H1 (cell line): ENCODE measurements at regions not wholly inside any gene's neighbourhood (a gene's known extent, or its start where the extent isn't known, plus 50 kb on each side); places are given as distances from the start of the nearest gene placed in this dataset.

Experiments
- CTCF ChIA-PET: fragments of 300-600 bp; sonication (Branson Sonifier 250); formaldehyde crosslinking; loops from one replicate; lab custom pipeline; 2021; ENCODE audit not compliant: partially characterized antibody; lab: Charles Lee
- POLR2A ChIA-PET: fragments of 300-600 bp; sonication (Branson Sonifier 250); formaldehyde crosslinking; loops from one replicate; lab custom pipeline; 2021; ENCODE audit warnings: inconsistent platforms; ENCODE audit not compliant: partially characterized antibody; lab: Charles Lee
- DNase-seq, 2 experiments: peaks; one replicate each; pipeline versions ENCODE4 v3.0.0 to v3.0.0-alpha.2; 2010 to 2022; ENCODE audit warnings: low spot score in 2 of 2, low read depth in 1 of 2, mixed read lengths in 1 of 2
- FAIRE-seq: peaks from 2 replicates; lab custom pipeline; 2011; peaks lifted over from hg19 to GRCh38; lab: Jason Lieb, UNC
- H2AFZ ChIP-seq: 2 replicates; pipeline ENCODE4 v1.8.1; 2012; ENCODE audit warnings: low read length, inconsistent platforms
- H2AK5ac ChIP-seq: 2 replicates; pipeline ENCODE4 v1.6.1; 2013; ENCODE audit warnings: low read depth, low read length
- H2BK120ac ChIP-seq: replicated peaks from 2 replicates; pipeline ENCODE3; 2013; ENCODE audit warnings: low read depth, low read length, inconsistent platforms
- H2BK12ac ChIP-seq: 2 replicates; pipeline ENCODE4 v1.6.1; 2013; ENCODE audit warnings: low read depth, low read length
- H2BK15ac ChIP-seq: 2 replicates; pipeline ENCODE4 v1.6.1; 2013; ENCODE audit warnings: low read length
- H2BK20ac ChIP-seq: 2 replicates; pipeline ENCODE4 v1.6.1; 2013; ENCODE audit warnings: low read length
- H2BK5ac ChIP-seq: 2 replicates; pipeline ENCODE4 v1.6.1; 2013; ENCODE audit warnings: low read depth, low read length
- H3K14ac ChIP-seq: 2 replicates; pipeline ENCODE4 v1.6.1; 2013; ENCODE audit warnings: inconsistent platforms; ENCODE audit not compliant: insufficient read length
- H3K18ac ChIP-seq: 2 replicates; pipeline ENCODE4 v1.6.1; 2013; ENCODE audit warnings: low read length; ENCODE audit errors: extremely low read depth
- H3K23ac ChIP-seq: 2 replicates; pipeline ENCODE4 v1.6.1; 2013; ENCODE audit warnings: inconsistent platforms; ENCODE audit not compliant: insufficient read length
- H3K23me2 ChIP-seq: 2 replicates; pipeline ENCODE4 v1.6.1; 2013; ENCODE audit warnings: low read depth, low read length
- H3K27ac ChIP-seq: 2 replicates; pipeline ENCODE4 v1.6.1; 2011; ENCODE audit warnings: low read depth, low read length, inconsistent platforms
- H3K27me3 ChIP-seq, 4 experiments: replicated peaks in 1 of 4; 1 replicate in 1 of 4; 2 replicates in 3 of 4; pipeline versions ENCODE4 v1.6.1 to v1.8.1; 2011 to 2013; ENCODE audit warnings: low read length in 3 of 4, mild to moderate bottlenecking in 3 of 4, inconsistent platforms in 2 of 4, mixed read lengths in 2 of 4, moderate library complexity in 1 of 4; ENCODE audit not compliant: control insufficient read depth in 3 of 4, insufficient read depth in 3 of 4; ENCODE audit errors: extremely low read depth in 1 of 4
- H3K36me3 ChIP-seq, 4 experiments: 2 replicates each; pipeline versions ENCODE4 v1.6.1 to v1.8.1; 2011 to 2013; ENCODE audit warnings: mild to moderate bottlenecking in 4 of 4, low read length in 3 of 4, moderate library complexity in 2 of 4, control low read depth in 1 of 4, inconsistent platforms in 1 of 4; ENCODE audit not compliant: insufficient read depth in 4 of 4, control insufficient read depth in 2 of 4
- H3K4ac ChIP-seq: replicated peaks from 2 replicates; pipeline ENCODE3; 2013; ENCODE audit warnings: low read length, low read depth, mixed read lengths, inconsistent platforms; ENCODE audit not compliant: insufficient read length
- H3K4me1 ChIP-seq, 4 experiments: replicated peaks in 1 of 4; 1 replicate in 1 of 4; 2 replicates in 3 of 4; pipeline versions ENCODE4 v1.6.1 to v1.8.1; 2011 to 2013; ENCODE audit warnings: low read length in 3 of 4, inconsistent platforms in 2 of 4, mixed read lengths in 1 of 4; ENCODE audit not compliant: insufficient read depth in 4 of 4, control insufficient read depth in 3 of 4
- H3K4me2 ChIP-seq, 2 experiments: 2 replicates each; pipeline versions ENCODE4 v1.6.1 to v1.8.1; 2011 to 2013; ENCODE audit warnings: low read depth in 2 of 2, low read length in 2 of 2, control low read depth in 1 of 2, inconsistent platforms in 1 of 2, mild to moderate bottlenecking in 1 of 2; ENCODE audit not compliant: insufficient read depth in 1 of 2
- H3K4me3 ChIP-seq, 4 experiments: fragments of 200-600, 300-600 bp in 1 of 4; sonication (generic), shearing (Covaris generic), sonication (Bioruptor Twin) in 1 of 4; 2 replicates each; pipeline versions ENCODE4 v1.5.1 to v1.8.1; 2011 to 2016; ENCODE audit warnings: low read length in 4 of 4, low read depth in 3 of 4, control low read depth in 2 of 4, inconsistent platforms in 2 of 4, mild to moderate bottlenecking in 2 of 4, mixed read lengths in 1 of 4, moderate library complexity in 1 of 4; ENCODE audit not compliant: insufficient read depth in 2 of 4; ENCODE audit errors: extremely low read depth in 1 of 4
- H3K56ac ChIP-seq: replicated peaks from 2 replicates; pipeline ENCODE3; 2013; ENCODE audit warnings: low read depth, mild to moderate bottlenecking, mixed read lengths, low read length, inconsistent platforms; ENCODE audit not compliant: insufficient read length
- H3K79me1 ChIP-seq: 2 replicates; pipeline ENCODE4 v1.6.1; 2013; ENCODE audit warnings: low read depth, low read length, control low read depth
- H3K79me2 ChIP-seq, 2 experiments: 2 replicates each; pipeline versions ENCODE4 v1.6.1 to v1.8.1; 2012 to 2013; ENCODE audit warnings: low read length in 2 of 2, mild to moderate bottlenecking in 2 of 2, inconsistent platforms in 1 of 2; ENCODE audit not compliant: insufficient read depth in 2 of 2, control insufficient read depth in 1 of 2
- H3K9ac ChIP-seq, 4 experiments: replicated peaks in 1 of 4; 1 replicate in 1 of 4; 2 replicates in 3 of 4; pipeline versions ENCODE4 v1.6.1 to v1.8.1; 2011 to 2013; ENCODE audit warnings: low read depth in 3 of 4, low read length in 3 of 4, control low read depth in 2 of 4, mild to moderate bottlenecking in 2 of 4, moderate library complexity in 2 of 4, inconsistent platforms in 1 of 4; ENCODE audit errors: extremely low read depth in 1 of 4
- H3K9me3 ChIP-seq, 2 experiments: 2 replicates each; pipeline versions ENCODE4 v1.6.1 to v1.8.1; 2012 to 2013; ENCODE audit warnings: mild to moderate bottlenecking in 2 of 2, moderate library complexity in 2 of 2, control low read depth in 1 of 2, inconsistent platforms in 1 of 2, low read depth in 1 of 2, low read length in 1 of 2, mixed read lengths in 1 of 2; ENCODE audit not compliant: insufficient read depth in 2 of 2
- H4K20me1 ChIP-seq, 2 experiments: replicated peaks in 1 of 2; 2 replicates each; pipeline versions ENCODE3 to v1.8.1; 2011 to 2013; ENCODE audit warnings: inconsistent platforms in 2 of 2, low read length in 2 of 2, mild to moderate bottlenecking in 1 of 2; ENCODE audit not compliant: insufficient read depth in 2 of 2, control insufficient read depth in 1 of 2
- H4K5ac ChIP-seq: 2 replicates; pipeline ENCODE4 v1.6.1; 2013; ENCODE audit warnings: low read length, low read depth, mixed read lengths, inconsistent platforms; ENCODE audit not compliant: insufficient read length
- H4K8ac ChIP-seq: 2 replicates; pipeline ENCODE4 v1.8.0; 2013; ENCODE audit warnings: mild to moderate bottlenecking, moderate library complexity, low read length, inconsistent platforms; ENCODE audit not compliant: insufficient read depth; ENCODE audit errors: extremely low read depth
- H4K91ac ChIP-seq: replicated peaks from 2 replicates; pipeline ENCODE3; 2013; ENCODE audit warnings: low read length, mixed read lengths, inconsistent platforms; ENCODE audit not compliant: insufficient read length
- CBX5 ChIP-seq: fragments of 300-800, 300-1000 bp; sonication (generic); IDR thresholded peaks from 2 replicates; pipeline ENCODE4 v1.7.1; 2016; ENCODE audit warnings: antibody characterized with exemption, low read length, low read depth
- CTBP2 ChIP-seq: IDR thresholded peaks from 2 replicates; pipeline ENCODE4 v1.7.0; 2011; ENCODE audit warnings: borderline replicate concordance, mild to moderate bottlenecking, moderate library complexity, mixed read lengths, low read length; ENCODE audit not compliant: insufficient read depth, insufficient read length
- EGR1 ChIP-seq: IDR thresholded peaks from 2 replicates; pipeline ENCODE4 v1.6.1; 2011; ENCODE audit warnings: low read depth, low read length, borderline replicate concordance
- EP300 ChIP-seq, 2 experiments: IDR thresholded peaks; 1 replicate in 1 of 2; 2 replicates in 1 of 2; pipeline ENCODE4 v1.6.1; 2011 to 2012; ENCODE audit warnings: low read depth in 2 of 2, low read length in 2 of 2, mild to moderate bottlenecking in 2 of 2, borderline replicate concordance in 1 of 2, inconsistent platforms in 1 of 2, moderate library complexity in 1 of 2
- FOSL1 ChIP-seq: IDR thresholded peaks from 2 replicates; pipeline ENCODE4 v1.6.1; 2011; ENCODE audit warnings: mild to moderate bottlenecking, low read depth, low read length, moderate library complexity; ENCODE audit not compliant: insufficient read depth
- GTF2F1 ChIP-seq: IDR thresholded peaks from 2 replicates; pipeline ENCODE4 v1.6.1; 2012; ENCODE audit warnings: low read depth, low read length, improper control_type of control experiment, borderline replicate concordance
- KDM5A ChIP-seq: fragments of 200-600 bp; IDR thresholded peaks from 2 replicates; pipeline ENCODE4 v1.7.1; 2012; ENCODE audit warnings: mild to moderate bottlenecking, low read length, inconsistent platforms, mixed read lengths
- NRF1 ChIP-seq: IDR thresholded peaks from 2 replicates; pipeline ENCODE4 v1.6.1; 2011; ENCODE audit warnings: mild to moderate bottlenecking, low read depth, low read length, improper control_type of control experiment
- POLR2A ChIP-seq, 2 experiments: IDR thresholded peaks; 1 replicate in 1 of 2; 2 replicates in 1 of 2; pipeline ENCODE4 v1.6.1; 2011; ENCODE audit warnings: low read depth in 2 of 2, low read length in 2 of 2, mild to moderate bottlenecking in 2 of 2; ENCODE audit errors: control extremely low read depth in 1 of 2
- RBBP5 ChIP-seq: IDR thresholded peaks from 2 replicates; pipeline ENCODE4 v1.7.1; 2012; ENCODE audit warnings: low read depth, mild to moderate bottlenecking, inconsistent platforms, low read length, moderate library complexity, borderline replicate concordance
- YY1 ChIP-seq: IDR thresholded peaks from 2 replicates; pipeline ENCODE4 v1.6.1; 2011; ENCODE audit warnings: low read depth, mild to moderate bottlenecking, low read length
- ZNF274 ChIP-seq: IDR thresholded peaks from 2 replicates; pipeline ENCODE4 v1.7.0; 2012; ENCODE audit warnings: low read length, borderline replicate concordance; ENCODE audit errors: extremely low read depth
- WGBS, 2 experiments: shearing (Covaris generic) in 1 of 2; methylation state at CpG; one replicate each; pipeline versions ENCODE4 v1.1.6 to v1.1.7; 2013 to 2015; ENCODE audit warnings: low lambda C conversion rate in 2 of 2, mixed read lengths in 2 of 2, inconsistent platforms in 1 of 2, low coverage in 1 of 2, missing lambda C conversion rate in 1 of 2; ENCODE audit not compliant: insufficient replicate concordance in 2 of 2, insufficient coverage in 1 of 2, insufficient read length in 1 of 2; ENCODE audit errors: extremely low coverage in 1 of 2, missing lambda C conversion rate in 1 of 2; 5-methylcytosine and 5-hydroxymethylcytosine counted together
- TF ChIP-seq, protein P1 (sequence below), 3 experiments: IDR thresholded peaks; 1 replicate in 2 of 3; 2 replicates in 1 of 3; pipeline versions ENCODE4 v1.5.1 to v1.6.1; 2011; ENCODE audit warnings: low read length in 3 of 3, mild to moderate bottlenecking in 3 of 3, inconsistent platforms in 2 of 3, low read depth in 1 of 3, moderate library complexity in 1 of 3; ENCODE audit not compliant: insufficient read depth in 1 of 3; ENCODE audit errors: control extremely low read depth in 1 of 3

DNA sequence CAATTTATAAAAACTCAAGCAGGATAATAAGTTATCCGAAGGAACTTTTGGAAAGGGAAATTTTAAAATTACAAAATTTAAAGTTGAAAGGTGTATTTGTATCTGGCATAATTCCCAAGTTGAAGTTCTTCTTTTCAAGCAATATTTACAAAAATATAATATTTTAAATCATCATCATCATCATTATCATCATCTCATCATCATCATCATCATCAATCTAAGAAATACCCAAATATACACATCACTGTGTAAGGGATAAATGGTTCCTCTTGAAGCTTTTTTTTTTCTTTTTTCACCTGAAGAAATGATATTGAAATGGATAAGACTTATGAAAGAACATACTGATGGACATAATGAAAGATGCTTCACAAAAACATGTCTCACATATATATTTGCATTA is 254.9 kb upstream of the ARRDC3 start:
- H2BK15ac ChIP-seq: no peak overlapping the region
- H3K23me2 ChIP-seq: no peaks in the 10 kb centered on the region
- FAIRE-seq: no peak
- H4K8ac ChIP-seq: no peak overlapping the region
- H2AFZ ChIP-seq: no peak overlapping the region
- no peak overlapping the region for H3K27ac ChIP-seq
- no peaks in the 10 kb centered on the region for H3K79me1 ChIP-seq
- 81% methylated on average over 1 of the region's 1 CpG; no CpG with 5 or more reads in 1 of the 2 experiments for WGBS, 2 experiments
- H4K5ac ChIP-seq: no peak overlapping the region
- ChIA-PET CTCF (no interaction called here), POLR2A (no interaction called here)
- H3K27me3 ChIP-seq: no peaks in the 10 kb centered on the region
- no peak overlapping the region for H3K23ac ChIP-seq
- no peak for DNase-seq
- H3K9me3 ChIP-seq: no peaks in the 10 kb centered on the region
- no peak overlapping the region for H2BK12ac ChIP-seq
- no peak overlapping the region for H2BK5ac ChIP-seq
- H3K4me1 ChIP-seq: peaks cover 0 to 2% (median under 1%) of the 10 kb centered on the region in 4 experiments; a peak in 1 of 7 replicates
- H3K9ac ChIP-seq: no peak overlapping the region
- H3K18ac ChIP-seq: no peak overlapping the region
- no peak overlapping the region for H2AK5ac ChIP-seq
- H4K20me1 ChIP-seq: no peaks in the 10 kb centered on the region
- H3K56ac ChIP-seq: no peak overlapping the region
- H3K4me3 ChIP-seq: no peak overlapping the region
- H3K4me2 ChIP-seq: no peak overlapping the region
- H2BK120ac ChIP-seq: no peak overlapping the region
- H2BK20ac ChIP-seq: no peak overlapping the region
- no peak overlapping the region for H4K91ac ChIP-seq
- no peaks in the 10 kb centered on the region for H3K36me3 ChIP-seq
- no peaks in the 10 kb centered on the region for H3K79me2 ChIP-seq
- H3K4ac ChIP-seq: no peak overlapping the region
- no peak overlapping the region for H3K14ac ChIP-seq
- TF ChIP-seq POLR2A (IDR thresholded peaks at IDR 0.05; ENCODE audit: control extremely low read depth in 1 of 2, low read depth in 2 of 2, low read length in 2 of 2): no peak
- no peak for TF ChIP-seq YY1
- no peak for TF ChIP-seq RBBP5
- no peak for TF ChIP-seq FOSL1
- TF ChIP-seq CTBP2: no peak
- TF ChIP-seq, protein P1, sequence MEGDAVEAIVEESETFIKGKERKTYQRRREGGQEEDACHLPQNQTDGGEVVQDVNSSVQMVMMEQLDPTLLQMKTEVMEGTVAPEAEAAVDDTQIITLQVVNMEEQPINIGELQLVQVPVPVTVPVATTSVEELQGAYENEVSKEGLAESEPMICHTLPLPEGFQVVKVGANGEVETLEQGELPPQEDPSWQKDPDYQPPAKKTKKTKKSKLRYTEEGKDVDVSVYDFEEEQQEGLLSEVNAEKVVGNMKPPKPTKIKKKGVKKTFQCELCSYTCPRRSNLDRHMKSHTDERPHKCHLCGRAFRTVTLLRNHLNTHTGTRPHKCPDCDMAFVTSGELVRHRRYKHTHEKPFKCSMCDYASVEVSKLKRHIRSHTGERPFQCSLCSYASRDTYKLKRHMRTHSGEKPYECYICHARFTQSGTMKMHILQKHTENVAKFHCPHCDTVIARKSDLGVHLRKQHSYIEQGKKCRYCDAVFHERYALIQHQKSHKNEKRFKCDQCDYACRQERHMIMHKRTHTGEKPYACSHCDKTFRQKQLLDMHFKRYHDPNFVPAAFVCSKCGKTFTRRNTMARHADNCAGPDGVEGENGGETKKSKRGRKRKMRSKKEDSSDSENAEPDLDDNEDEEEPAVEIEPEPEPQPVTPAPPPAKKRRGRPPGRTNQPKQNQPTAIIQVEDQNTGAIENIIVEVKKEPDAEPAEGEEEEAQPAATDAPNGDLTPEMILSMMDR (IDR thresholded peaks at IDR 0.05; ENCODE audit: control extremely low read depth in 1 of 3, insufficient read depth in 1 of 3, low read depth in 1 of 3, low read length in 3 of 3): no peak
- TF ChIP-seq GTF2F1: no peak
- TF ChIP-seq KDM5A: no peak
- no peak for TF ChIP-seq NRF1
- TF ChIP-seq CBX5: no peak
- TF ChIP-seq ZNF274: no peak
- TF ChIP-seq EP300 (IDR thresholded peaks at IDR 0.05; ENCODE audit: borderline replicate concordance in 1 of 2, low read depth in 2 of 2, low read length in 2 of 2): no peak
- no peak for TF ChIP-seq EGR1
